Activated naive CD8-positive, alpha-beta T cell treated with anti-CD3 and anti-CD28 coated beads for 36 hours (primary cell): ENCODE measurements at regions not wholly inside any gene's neighbourhood (a gene's known extent, or its start where the extent isn't known, plus 50 kb on each side); places are given as distances from the start of the nearest gene placed in this dataset.

Experiments
- DNase-seq: peaks from one replicate; pipeline ENCODE4 v3.0.0; 2021
- H3K27ac Mint-ChIP-seq: one replicate; pipeline ENCODE4 v1.8.0; 2022; ENCODE audit warnings: mild to moderate bottlenecking, moderate library complexity, mixed read lengths
- H3K27me3 Mint-ChIP-seq: one replicate; pipeline ENCODE4 v1.8.0; 2022; ENCODE audit warnings: mild to moderate bottlenecking, mixed read lengths
- H3K36me3 Mint-ChIP-seq: one replicate; pipeline ENCODE4 v1.8.0; 2021; ENCODE audit warnings: mild to moderate bottlenecking, mixed read lengths
- H3K4me1 Mint-ChIP-seq: one replicate; pipeline ENCODE4 v1.8.0; 2021; ENCODE audit warnings: mixed read lengths
- H3K4me3 Mint-ChIP-seq: one replicate; pipeline ENCODE4 v1.8.0; 2022; ENCODE audit warnings: mild to moderate bottlenecking, moderate library complexity, mixed read lengths
- H3K9me3 Mint-ChIP-seq: one replicate; pipeline ENCODE4 v1.8.0; 2022; ENCODE audit warnings: mixed read lengths

DNA sequence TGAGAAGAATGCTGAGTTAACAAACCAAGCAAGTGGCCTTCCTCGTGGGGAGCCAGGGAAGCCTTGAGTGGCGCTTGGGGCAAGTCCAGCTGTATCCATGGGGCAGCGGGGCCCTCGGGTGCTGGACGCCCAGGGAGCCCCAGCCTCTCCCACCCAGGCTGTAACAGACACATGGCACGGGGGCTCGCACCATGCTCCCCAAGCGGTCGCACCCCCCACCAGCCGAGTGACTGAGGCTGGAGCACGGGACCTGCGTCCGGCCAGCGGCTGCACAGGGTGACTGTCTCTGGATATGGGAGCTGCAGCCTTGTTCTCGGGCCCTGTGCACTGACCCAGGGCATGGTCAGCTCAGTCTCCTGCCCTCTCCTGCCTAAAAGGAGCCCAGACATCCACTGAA is 53.9 kb upstream of the ACTRT2 start:
- no peaks in the 10 kb centered on the region for H3K36me3 Mint-ChIP-seq
- no peaks in the 10 kb centered on the region for H3K9me3 Mint-ChIP-seq
- H3K27ac Mint-ChIP-seq = no peak overlapping the region
- no peak overlapping the region for H3K4me3 Mint-ChIP-seq
- peaks cover 2% of the 10 kb centered on the region for H3K4me1 Mint-ChIP-seq
- no peaks in the 10 kb centered on the region for H3K27me3 Mint-ChIP-seq
- DNase-seq = no peak

DNA sequence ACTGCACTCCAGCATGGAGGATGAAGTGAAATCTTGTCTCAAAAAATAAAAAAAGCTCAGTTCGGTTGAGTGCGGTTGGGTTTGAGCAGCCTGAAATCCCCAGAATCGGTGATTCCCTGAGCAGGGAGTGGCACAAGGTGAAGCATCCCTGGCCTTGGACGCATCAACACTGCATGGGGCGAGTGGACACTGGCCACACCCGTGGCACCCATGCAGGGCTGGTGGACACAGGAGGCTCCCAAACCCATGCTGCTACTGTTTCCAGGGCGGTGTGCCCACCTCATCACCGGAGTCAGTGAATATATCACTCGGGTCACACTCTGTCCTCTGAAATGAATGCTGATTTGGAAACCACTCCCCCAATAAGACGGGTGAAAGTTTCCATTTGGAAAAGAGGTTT is 53.4 kb upstream of the ACTRT2 start:
- no peaks in the 10 kb centered on the region for H3K36me3 Mint-ChIP-seq
- H3K4me3 Mint-ChIP-seq = no peak overlapping the region

DNA sequence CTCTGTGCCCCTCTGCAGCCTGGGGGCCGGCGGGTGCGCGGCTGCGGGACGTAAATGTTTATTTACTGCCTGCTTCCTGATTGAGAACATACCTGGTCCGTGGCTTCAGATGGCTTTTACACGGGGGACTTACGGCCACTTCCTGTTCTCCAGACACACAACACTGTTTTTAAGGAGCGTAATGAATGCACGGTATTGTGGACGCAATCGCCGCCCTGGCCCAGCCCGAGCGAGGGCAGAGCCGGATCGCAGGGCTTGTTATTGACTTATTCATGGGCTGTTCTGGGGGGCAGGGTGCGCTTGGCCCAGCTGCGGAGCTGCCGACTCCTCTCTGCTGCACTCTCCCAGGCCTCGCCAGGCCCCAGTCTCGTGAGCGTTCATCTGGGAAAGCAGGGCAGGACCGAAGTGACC is 52.8 kb upstream of the ACTRT2 start:
- H3K27ac Mint-ChIP-seq = no peak overlapping the region
- H3K4me3 Mint-ChIP-seq = no peak overlapping the region
- H3K4me1 Mint-ChIP-seq = peaks cover 2% of the 10 kb centered on the region
- peaks cover 3% of the 10 kb centered on the region for H3K27me3 Mint-ChIP-seq
- H3K36me3 Mint-ChIP-seq = no peaks in the 10 kb centered on the region
- H3K9me3 Mint-ChIP-seq = no peaks in the 10 kb centered on the region
- no peak for DNase-seq

More for the DNA sequence above, 53.4 kb upstream of the ACTRT2 start:
- Mint-ChIP-seq H3K9me3 (no peaks in the 10 kb centered on the region), H3K4me1 (peaks cover 2% of the 10 kb centered on the region), H3K27ac (no peak overlapping the region), H3K27me3 (peaks cover 3% of the 10 kb centered on the region)
- DNase-seq = no peak

DNA sequence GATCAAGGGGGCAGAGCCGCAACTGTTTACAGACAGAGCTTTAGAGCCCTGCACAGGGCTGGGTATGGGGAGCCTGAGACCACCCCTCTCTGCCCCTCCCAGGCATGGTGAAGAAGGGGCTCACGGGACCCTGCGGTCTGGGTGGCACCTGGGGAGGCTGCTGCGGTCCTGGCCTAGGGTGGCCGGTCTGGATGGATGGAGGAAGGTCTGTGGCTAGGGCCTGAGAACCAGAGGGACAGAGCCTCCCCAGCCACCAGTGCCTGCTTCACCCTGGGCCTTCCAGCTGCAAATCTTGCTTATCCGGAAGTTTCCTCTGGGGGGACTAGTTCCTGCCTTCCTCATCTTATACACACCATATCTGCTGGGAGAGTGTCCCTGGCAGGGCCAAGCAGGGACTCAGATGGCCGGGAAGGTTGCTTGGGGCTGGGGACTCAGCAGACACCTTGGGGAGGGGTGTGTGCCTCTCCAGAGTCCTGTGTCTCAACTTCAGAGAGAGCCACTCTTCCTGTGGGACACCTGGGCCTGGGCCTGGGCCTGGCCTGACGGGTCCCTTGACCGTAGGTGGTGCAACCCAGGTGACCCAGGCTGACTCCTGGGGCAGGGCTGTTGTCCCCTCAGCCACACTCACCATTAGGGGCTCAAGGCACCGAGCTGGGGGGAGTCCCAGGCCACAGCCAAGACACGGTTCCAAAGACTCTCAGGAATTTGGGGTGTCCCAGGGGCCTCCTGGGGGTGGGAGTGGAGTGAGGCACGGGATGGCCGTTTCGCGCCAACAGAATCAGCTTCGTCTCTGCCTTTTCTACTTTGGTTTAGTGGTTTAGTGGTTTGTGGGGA is 52.0 kb upstream of the ACTRT2 start:
- Mint-ChIP-seq H3K36me3 (no peaks in the 10 kb centered on the region), H3K27me3 (peaks cover 3% of the 10 kb centered on the region), H3K27ac (no peak overlapping the region), H3K9me3 (no peaks in the 10 kb centered on the region), H3K4me3 (no peak overlapping the region), H3K4me1 (peaks cover 4% of the 10 kb centered on the region)
- no peak for DNase-seq

DNA sequence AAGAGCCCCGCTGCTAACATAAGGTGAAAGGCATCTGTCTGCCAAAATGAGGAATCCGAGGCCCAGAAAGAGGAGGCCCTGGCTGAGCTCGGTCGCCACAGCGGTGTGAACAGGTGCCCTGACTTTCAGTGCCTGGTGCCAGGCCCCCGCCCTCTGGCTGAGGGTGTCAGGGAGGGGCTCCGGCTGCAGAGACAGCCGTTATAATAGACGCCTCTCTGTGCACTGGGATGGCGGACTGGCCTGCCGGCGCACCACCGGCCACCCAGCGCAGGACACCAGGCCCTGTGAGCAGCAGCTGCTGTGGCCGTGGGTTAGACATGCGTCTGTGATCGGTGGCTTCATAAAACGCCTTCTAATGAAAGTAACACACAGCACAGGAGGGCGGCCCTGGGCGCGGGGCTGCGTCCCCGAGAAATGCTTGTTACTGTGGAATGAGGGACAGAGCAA is 51.4 kb upstream of the ACTRT2 start:
- DNase-seq = no peak
- Mint-ChIP-seq H3K27ac (no peak overlapping the region), H3K4me1 (peaks cover 4% of the 10 kb centered on the region), H3K9me3 (no peaks in the 10 kb centered on the region), H3K36me3 (no peaks in the 10 kb centered on the region), H3K27me3 (peaks cover 3% of the 10 kb centered on the region), H3K4me3 (no peak overlapping the region)

DNA sequence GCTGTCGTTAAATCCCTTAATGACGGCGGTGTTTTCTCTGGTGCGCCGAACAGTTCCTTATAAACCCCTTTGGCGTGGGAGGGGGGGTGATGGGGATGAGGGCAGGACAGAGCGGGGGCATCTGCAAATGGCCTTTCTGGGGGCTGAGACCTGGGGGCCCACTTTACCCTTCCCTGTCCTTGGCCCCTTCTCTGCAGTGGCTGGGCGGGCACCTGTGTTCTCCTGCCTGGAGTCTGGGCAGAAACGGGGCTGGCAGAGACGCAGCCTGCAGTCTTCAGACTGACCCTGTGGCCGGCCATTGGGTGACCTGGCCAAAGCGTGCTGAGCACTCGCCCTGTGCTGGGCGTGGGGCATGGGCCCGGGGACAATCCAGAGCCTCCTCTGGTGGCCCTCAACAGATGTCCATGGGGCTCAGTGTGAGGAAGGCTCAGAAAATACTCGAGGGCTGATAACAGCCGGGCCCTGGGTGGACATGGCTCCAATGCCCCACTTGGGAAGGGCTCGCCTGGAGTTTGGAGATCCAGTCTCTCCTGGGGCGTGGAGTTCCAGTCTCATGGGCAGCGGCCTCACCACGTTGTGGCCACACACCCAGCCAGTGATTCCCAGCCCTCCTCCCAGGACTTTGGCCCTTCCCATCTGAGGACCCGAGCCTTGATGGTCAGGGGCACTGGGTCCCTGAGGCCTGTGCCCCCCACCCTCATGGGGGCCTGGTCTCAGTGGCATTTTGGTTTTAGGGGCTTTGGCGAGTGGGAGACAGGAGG is 50.8 kb upstream of the ACTRT2 start:
- H3K4me1 Mint-ChIP-seq = peaks cover 4% of the 10 kb centered on the region
- no peaks in the 10 kb centered on the region for H3K9me3 Mint-ChIP-seq
- H3K4me3 Mint-ChIP-seq = no peak overlapping the region
- H3K27me3 Mint-ChIP-seq = peaks cover 3% of the 10 kb centered on the region
- no peaks in the 10 kb centered on the region for H3K36me3 Mint-ChIP-seq
- H3K27ac Mint-ChIP-seq = no peak overlapping the region
- no peak for DNase-seq

DNA sequence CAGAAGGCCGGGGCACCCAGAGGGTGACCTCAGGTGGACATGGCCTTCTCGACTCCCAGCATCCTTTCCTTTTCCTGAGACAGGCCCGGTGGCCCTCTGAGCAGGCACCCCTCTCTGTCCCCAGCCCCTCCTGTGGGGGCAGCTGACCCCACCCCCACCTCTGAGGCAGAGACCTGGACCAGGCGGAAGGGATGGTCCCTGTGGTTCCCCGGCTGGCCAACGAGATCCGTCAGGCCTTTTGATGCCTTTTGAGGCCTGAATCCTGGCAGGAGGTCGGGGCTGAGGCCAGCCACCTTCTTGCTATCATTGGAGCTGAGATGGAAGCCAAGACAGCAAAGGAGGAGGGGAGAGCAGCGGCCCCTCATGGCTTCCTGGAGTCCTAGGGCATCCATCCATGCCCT is 50.2 kb upstream of the ACTRT2 start:
- H3K27ac Mint-ChIP-seq = no peak overlapping the region
- peaks cover 3% of the 10 kb centered on the region for H3K27me3 Mint-ChIP-seq
- H3K4me3 Mint-ChIP-seq = no peak overlapping the region
- H3K36me3 Mint-ChIP-seq = no peaks in the 10 kb centered on the region
- no peak for DNase-seq
- H3K9me3 Mint-ChIP-seq = no peaks in the 10 kb centered on the region
- peaks cover 4% of the 10 kb centered on the region for H3K4me1 Mint-ChIP-seq
